Esophagus squamous epithelium (tissue), 4 donors: ENCODE measurements at regions not wholly inside any gene's neighbourhood (a gene's known extent, or its start where the extent isn't known, plus 50 kb on each side); places are given as distances from the start of the nearest gene placed in this dataset.

ENCODE experiments used
- POLR2A ChIP-seq, 4 donors: fragments of 450-650 bp; IDR thresholded peaks; one replicate each; pipeline ENCODE4 v1.6.1; 2017; ENCODE audit warnings: antibody characterized with exemption in 4 of 4, mild to moderate bottlenecking in 4 of 4, moderate library complexity in 3 of 4
- TF ChIP-seq, protein P1 (sequence below), 6 experiments: fragments of 450-650 bp in 4 of 6; fragments of 200-600 bp in 2 of 6; sonication (generic) in 2 of 6; IDR thresholded peaks; one replicate each; pipeline ENCODE4 v1.5.1; 2016 to 2019; ENCODE audit warnings: antibody characterized with exemption in 6 of 6, mild to moderate bottlenecking in 4 of 6, moderate library complexity in 4 of 6

- TF ChIP-seq, protein P1, sequence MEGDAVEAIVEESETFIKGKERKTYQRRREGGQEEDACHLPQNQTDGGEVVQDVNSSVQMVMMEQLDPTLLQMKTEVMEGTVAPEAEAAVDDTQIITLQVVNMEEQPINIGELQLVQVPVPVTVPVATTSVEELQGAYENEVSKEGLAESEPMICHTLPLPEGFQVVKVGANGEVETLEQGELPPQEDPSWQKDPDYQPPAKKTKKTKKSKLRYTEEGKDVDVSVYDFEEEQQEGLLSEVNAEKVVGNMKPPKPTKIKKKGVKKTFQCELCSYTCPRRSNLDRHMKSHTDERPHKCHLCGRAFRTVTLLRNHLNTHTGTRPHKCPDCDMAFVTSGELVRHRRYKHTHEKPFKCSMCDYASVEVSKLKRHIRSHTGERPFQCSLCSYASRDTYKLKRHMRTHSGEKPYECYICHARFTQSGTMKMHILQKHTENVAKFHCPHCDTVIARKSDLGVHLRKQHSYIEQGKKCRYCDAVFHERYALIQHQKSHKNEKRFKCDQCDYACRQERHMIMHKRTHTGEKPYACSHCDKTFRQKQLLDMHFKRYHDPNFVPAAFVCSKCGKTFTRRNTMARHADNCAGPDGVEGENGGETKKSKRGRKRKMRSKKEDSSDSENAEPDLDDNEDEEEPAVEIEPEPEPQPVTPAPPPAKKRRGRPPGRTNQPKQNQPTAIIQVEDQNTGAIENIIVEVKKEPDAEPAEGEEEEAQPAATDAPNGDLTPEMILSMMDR (IDR thresholded peaks at IDR 0.05): no peak
- TF ChIP-seq POLR2A (IDR thresholded peaks at IDR 0.05): no peak
These were observed 278.6 kb downstream of the ZSWIM6 start for GRCh38 chr5:61610678-61611024.
